ENCODE measurements at regions not wholly inside any gene's neighbourhood (a gene's known extent, or its start where the extent isn't known, plus 50 kb on each side); places are given as distances from the start of the nearest gene placed in this dataset.

- CTCF ChIA-PET, result interaction anchor here (1.5 kb wide), 1 partner anchor 1205 kb away, joined by 4 read pairs; no protein-coding TSS in a partner anchor
- POLR2A ChIA-PET, result no interaction called here
These were observed 100.0 kb upstream of the DUSP22 start for GRCh38 chr6:192313-192664.

GRCh38 chr6:193180-193579 is 99.1 kb upstream of the DUSP22 start:
- Histone ChIP-seq H3K36me3 (replicated peaks in 1 of 2; ENCODE audit: control insufficient read depth in 1 of 2, insufficient read depth in 2 of 2, low read length in 1 of 2) (no peaks in the 10 kb centered on the region), H3K79me2 (ENCODE audit: insufficient read depth) (no peaks in the 10 kb centered on the region), H3K9ac (no peak overlapping the region), H3K27ac (ENCODE audit: low read depth in 2 of 2, low read length in 1 of 2) (no peak overlapping the region), H3K4me2 (no peak overlapping the region), H3K27me3 (ENCODE audit: insufficient read depth) (peaks cover 53% of the 10 kb centered on the region; the same call in 1 of the 2 replicates), H3K9me3 (no peaks in the 10 kb centered on the region), H3K4me3 (ENCODE audit: low read depth in 2 of 2, low read length in 1 of 2) (no peak overlapping the region), H3K9me2 (no peaks in the 10 kb centered on the region), H3F3A (replicated peaks; ENCODE audit: insufficient read depth) (no peaks in the 10 kb centered on the region), H2AFZ (ENCODE audit: low read depth) (no peak overlapping the region), H4K20me1 (ENCODE audit: insufficient read depth) (no peaks in the 10 kb centered on the region), H3K4me1 (ENCODE audit: control insufficient read depth in 1 of 2, insufficient read depth in 2 of 2, low read depth in 1 of 2, low read length in 1 of 2) (no peaks in the 10 kb centered on the region)
- POLR2A ChIA-PET, result no interaction called here
- no peak for DNase-seq
- CTCF ChIA-PET, result no interaction called here
- WGBS (ENCODE audit: low lambda C conversion rate), result 13% methylated on average over 7 of the region's 7 CpGs
- TF ChIP-seq TEAD4 (IDR thresholded peaks at IDR 0.05; ENCODE audit: borderline replicate concordance, insufficient read depth) (no peak), REST (IDR thresholded peaks at IDR 0.05; ENCODE audit: low read depth, low read length) (no peak), RXRA (IDR thresholded peaks at IDR 0.05; ENCODE audit: borderline replicate concordance, low read depth) (no peak)

More at GRCh38 chr6:192313-192664, 100.0 kb upstream of the DUSP22 start:
- Histone ChIP-seq H3K27ac (ENCODE audit: low read depth in 2 of 2, low read length in 1 of 2) (no peak overlapping the region), H3K4me1 (ENCODE audit: control insufficient read depth in 1 of 2, insufficient read depth in 2 of 2, low read depth in 1 of 2, low read length in 1 of 2) (no peaks in the 10 kb centered on the region), H3K9ac (no peak overlapping the region), H3K4me2 (no peak overlapping the region), H4K20me1 (ENCODE audit: insufficient read depth) (no peaks in the 10 kb centered on the region), H3F3A (replicated peaks; ENCODE audit: insufficient read depth) (no peaks in the 10 kb centered on the region), H3K79me2 (ENCODE audit: insufficient read depth) (no peaks in the 10 kb centered on the region), H3K4me3 (ENCODE audit: low read depth in 2 of 2, low read length in 1 of 2) (no peak overlapping the region), H3K9me3 (no peaks in the 10 kb centered on the region), H2AFZ (ENCODE audit: low read depth) (no peak overlapping the region), H3K27me3 (ENCODE audit: insufficient read depth) (peaks cover 45% of the 10 kb centered on the region; the same call in 1 of the 2 replicates), H3K9me2 (no peaks in the 10 kb centered on the region), H3K36me3 (replicated peaks in 1 of 2; ENCODE audit: control insufficient read depth in 1 of 2, insufficient read depth in 2 of 2, low read length in 1 of 2) (no peaks in the 10 kb centered on the region)
- DNase-seq, result no peak
- no peak for TF ChIP-seq RCOR1 (IDR thresholded peaks at IDR 0.05; ENCODE audit: low read length)
- no peak for TF ChIP-seq RAD21 (IDR thresholded peaks at IDR 0.05; ENCODE audit: low read length)
- no peak for TF ChIP-seq REST (IDR thresholded peaks at IDR 0.05; ENCODE audit: low read depth, low read length)
- TF ChIP-seq JUND (IDR thresholded peaks at IDR 0.05), result no peak
- TF ChIP-seq GABPA (IDR thresholded peaks at IDR 0.05; ENCODE audit: low read depth), result no peak
- TF ChIP-seq USF1 (IDR thresholded peaks at IDR 0.05; ENCODE audit: borderline replicate concordance, low read depth), result no peak
- no peak for TF ChIP-seq RFX5 (IDR thresholded peaks at IDR 0.05; ENCODE audit: low read length)
- TF ChIP-seq GATA2 (CRISPR knock-in tag; IDR thresholded peaks at IDR 0.05), result no peak
- no peak for TF ChIP-seq MEF2A (IDR thresholded peaks at IDR 0.05; ENCODE audit: borderline replicate concordance, low read depth)
- TF ChIP-seq SMC3 (IDR thresholded peaks at IDR 0.05; ENCODE audit: low read depth, low read length), result no peak
- no peak for TF ChIP-seq RXRA (IDR thresholded peaks at IDR 0.05; ENCODE audit: borderline replicate concordance, low read depth)
- no peak for TF ChIP-seq YY1 (IDR thresholded peaks at IDR 0.05; ENCODE audit: low read depth)
- no peak for TF ChIP-seq TAF1 (IDR thresholded peaks at IDR 0.05; ENCODE audit: borderline replicate concordance, low read depth, low read length)
- no peak for TF ChIP-seq NFIC (IDR thresholded peaks at IDR 0.05; ENCODE audit: borderline replicate concordance)
- TF ChIP-seq POLR2AphosphoS5 (IDR thresholded peaks at IDR 0.05; ENCODE audit: low read depth, low read length), result no peak
- 25% methylated on average over 7 of the region's 9 CpGs for WGBS (ENCODE audit: low lambda C conversion rate)

Data from SK-N-SH (cell line).